WTC11 (cell line): ENCODE measurements at regions not wholly inside any gene's neighbourhood (a gene's known extent, or its start where the extent isn't known, plus 50 kb on each side); places are given as distances from the start of the nearest gene placed in this dataset.
A peak's percentile ranks its signal among the peaks of the same experiment; 100 is the strongest.

Experiments used
- ATAC-seq: fragments of 200-7000 bp; cut with Tn5 transposase; 2 replicates; pipeline ENCODE4 v1.10.0; 2021; ENCODE audit warnings: mild to moderate bottlenecking, moderate library complexity
- CTCF ChIA-PET: fragments of 300-600 bp; sonication (Branson Sonifier 250); formaldehyde crosslinking; loops from one replicate; lab custom pipeline; 2021; ENCODE audit warnings: antibody characterized with exemption; lab: Charles Lee
- POLR2A ChIA-PET: fragments of 350-600 bp; sonication (Branson Sonifier 250); formaldehyde crosslinking; loops from one replicate; lab custom pipeline; 2021; ENCODE audit warnings: antibody characterized with exemption; lab: Charles Lee
- DNase-seq: peaks from one replicate; pipeline ENCODE4 v3.0.0; 2021; ENCODE audit warnings: low spot score
- H3K27ac Mint-ChIP-seq: 2 replicates; pipeline ENCODE4 v1.8.0; 2021; ENCODE audit warnings: mixed read lengths
- H3K27me3 Mint-ChIP-seq: 2 replicates; pipeline ENCODE4 v1.8.0; 2021; ENCODE audit warnings: low read depth, mild to moderate bottlenecking, moderate library complexity, mixed read lengths
- H3K36me3 Mint-ChIP-seq: 2 replicates; pipeline ENCODE4 v1.8.0; 2021; ENCODE audit warnings: mixed read lengths
- H3K4me1 Mint-ChIP-seq: 2 replicates; pipeline ENCODE4 v1.8.0; 2022; ENCODE audit warnings: mixed read lengths
- H3K4me3 Mint-ChIP-seq: 2 replicates; pipeline ENCODE4 v1.8.0; 2021; ENCODE audit warnings: mild to moderate bottlenecking, moderate library complexity, mixed read lengths
- H3K9me3 Mint-ChIP-seq: 2 replicates; pipeline ENCODE4 v1.8.0; 2021; ENCODE audit warnings: mixed read lengths
- ATF1 ChIP-seq: sonication (generic); formaldehyde crosslinking; IDR thresholded peaks from 2 replicates; pipeline ENCODE4 v1.8.1; 2023; ENCODE audit warnings: mild to moderate bottlenecking, moderate library complexity, missing genetic modification reagents
- CREB1 ChIP-seq: sonication (generic); formaldehyde crosslinking; IDR thresholded peaks from 2 replicates; pipeline ENCODE4 v1.8.0; 2023; ENCODE audit warnings: mild to moderate bottlenecking, missing genetic modification reagents
- CREM ChIP-seq: sonication (generic); formaldehyde crosslinking; IDR thresholded peaks from 2 replicates; pipeline ENCODE4 v1.8.1; 2022; ENCODE audit warnings: mild to moderate bottlenecking, missing genetic modification reagents, moderate library complexity
- FOXK1 ChIP-seq: sonication (generic); formaldehyde crosslinking; IDR thresholded peaks from 2 replicates; pipeline ENCODE4 v1.8.0; 2022; ENCODE audit warnings: mild to moderate bottlenecking, moderate library complexity, missing genetic modification reagents
- FOXP1 ChIP-seq: sonication (generic); formaldehyde crosslinking; IDR thresholded peaks from 2 replicates; pipeline ENCODE4 v1.8.0; 2022; ENCODE audit warnings: missing genetic modification reagents, mild to moderate bottlenecking, moderate library complexity, borderline replicate concordance
- MXD4 ChIP-seq: fragments of 250-450 bp; sonication (Bioruptor Pico); IDR thresholded peaks from 2 replicates; pipeline ENCODE4 v1.8.0; 2021; ENCODE audit warnings: mild to moderate bottlenecking, moderate library complexity, borderline replicate concordance
- NFE2L1 ChIP-seq: sonication (generic); formaldehyde crosslinking; IDR thresholded peaks from 2 replicates; pipeline ENCODE4 v1.8.1; 2023; ENCODE audit warnings: missing genetic modification reagents
- NFYB ChIP-seq: sonication (generic); formaldehyde crosslinking; conservative IDR thresholded peaks from 2 replicates; pipeline ENCODE4 v1.8.0; 2022; ENCODE audit warnings: low read depth, missing genetic modification reagents
- NR3C1 ChIP-seq: sonication (generic); formaldehyde crosslinking; conservative IDR thresholded peaks from 2 replicates; pipeline ENCODE4 v1.8.1; 2023; ENCODE audit warnings: low read depth, mild to moderate bottlenecking, missing genetic modification reagents
- RELA ChIP-seq: sonication (generic); formaldehyde crosslinking; IDR thresholded peaks from 2 replicates; pipeline ENCODE4 v1.8.1; 2022; ENCODE audit warnings: missing genetic modification reagents, mild to moderate bottlenecking, borderline replicate concordance
- SMAD4 ChIP-seq: sonication (generic); formaldehyde crosslinking; IDR thresholded peaks from 2 replicates; pipeline ENCODE4 v1.8.0; 2022; ENCODE audit warnings: mild to moderate bottlenecking, missing genetic modification reagents
- ZNF317 ChIP-seq: sonication (generic); formaldehyde crosslinking; IDR thresholded peaks from 2 replicates; pipeline ENCODE4 v1.8.1; 2023; ENCODE audit warnings: low read depth, mild to moderate bottlenecking, moderate library complexity, missing genetic modification reagents, borderline replicate concordance
- ZNF396 ChIP-seq: fragments of 250-450 bp; sonication (Bioruptor Pico); IDR thresholded peaks from 2 replicates; pipeline ENCODE4 v1.8.0; 2021; ENCODE audit warnings: mild to moderate bottlenecking, moderate library complexity, borderline replicate concordance
- ZNF416 ChIP-seq: fragments of 250-450 bp; sonication (Bioruptor Pico); IDR thresholded peaks from 2 replicates; pipeline ENCODE4 v1.9.0; 2021; ENCODE audit warnings: mild to moderate bottlenecking, inconsistent platforms
- ZNF423 ChIP-seq: fragments of 250-450 bp; sonication (Bioruptor Pico); IDR thresholded peaks from 2 replicates; pipeline ENCODE4 v2.1.2; 2022; ENCODE audit warnings: mild to moderate bottlenecking, moderate library complexity
- TF ChIP-seq, protein P1 (sequence below): sonication (generic); formaldehyde crosslinking; IDR thresholded peaks from 2 replicates; pipeline ENCODE4 v1.8.1; 2022; ENCODE audit warnings: mild to moderate bottlenecking, missing genetic modification reagents, moderate library complexity, borderline replicate concordance
- TF ChIP-seq, protein P2 (sequence below): sonication (generic); formaldehyde crosslinking; IDR thresholded peaks from 2 replicates; pipeline ENCODE4 v1.8.1; 2022; ENCODE audit warnings: missing genetic modification reagents, borderline replicate concordance
- TF ChIP-seq, protein P3 (sequence below): sonication (generic); formaldehyde crosslinking; IDR thresholded peaks from 2 replicates; pipeline ENCODE4 v1.8.1; 2022; ENCODE audit warnings: low read depth, missing genetic modification reagents, borderline replicate concordance
- TF ChIP-seq, protein P4 (sequence below): fragments of 250-450 bp; sonication (Bioruptor Pico); IDR thresholded peaks from 2 replicates; pipeline ENCODE4 v2.1.2; 2022; ENCODE audit warnings: mild to moderate bottlenecking, moderate library complexity
- TF ChIP-seq, protein P5 (sequence below): sonication (generic); formaldehyde crosslinking; IDR thresholded peaks from 2 replicates; pipeline ENCODE4 v1.8.0; 2022; ENCODE audit warnings: mild to moderate bottlenecking, missing genetic modification reagents
- TF ChIP-seq, protein P6 (sequence below): fragments of 250-450 bp; sonication (Bioruptor Pico); IDR thresholded peaks from 2 replicates; pipeline ENCODE4 v1.8.0; 2021; ENCODE audit warnings: mild to moderate bottlenecking
- TF ChIP-seq, protein P7 (sequence below): sonication (generic); formaldehyde crosslinking; IDR thresholded peaks from 2 replicates; pipeline ENCODE4 v1.8.1; 2023; ENCODE audit warnings: mild to moderate bottlenecking, missing genetic modification reagents, moderate library complexity

DNA sequence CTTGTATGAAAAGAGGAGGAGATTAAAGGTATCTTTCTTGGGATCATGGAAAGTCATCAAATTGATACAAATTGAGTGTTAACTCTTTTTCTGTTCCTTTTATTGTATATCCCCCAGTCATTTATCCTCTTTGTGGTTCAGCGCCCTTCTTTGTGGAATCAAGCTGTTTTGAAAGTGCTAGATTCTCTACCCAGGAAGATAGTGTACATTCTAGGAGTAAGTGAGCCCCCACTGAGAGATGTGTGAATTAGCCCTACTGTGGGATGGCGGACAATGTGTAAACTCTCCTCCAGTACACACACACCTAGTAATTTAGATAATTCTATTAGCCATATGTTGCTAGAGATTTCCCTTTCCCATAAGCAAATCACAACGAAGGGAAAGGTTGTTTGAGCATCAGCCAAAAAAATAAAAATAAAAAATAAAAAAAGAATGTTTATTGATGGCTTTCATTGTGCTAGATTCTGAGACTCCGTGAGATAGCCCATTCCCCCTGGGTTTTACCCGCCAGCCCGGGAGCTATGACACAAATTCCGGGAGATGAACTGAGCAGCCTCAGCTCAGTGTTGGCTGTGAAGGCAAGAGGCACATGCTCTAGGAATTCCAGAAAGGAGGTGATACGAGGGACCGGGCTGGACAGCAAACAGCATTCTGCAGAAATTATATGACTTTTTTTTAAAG, 378.4 kb upstream of the RUNX1 start:
- H3K27me3 Mint-ChIP-seq, result peaks cover under 1% of the 10 kb centered on the region; the same call in 1 of the 2 replicates
- no peak overlapping the region for H3K27ac Mint-ChIP-seq
- CTCF ChIA-PET, result interaction anchor here (1.2 kb wide), 2 partner anchors 10 to 14 kb away, joined by 4 read pairs; no protein-coding TSS in a partner anchor
- H3K4me1 Mint-ChIP-seq, result peaks cover 21% of the 10 kb centered on the region
- peaks cover 19% of the 10 kb centered on the region for H3K36me3 Mint-ChIP-seq
- no peak for ATAC-seq
- TF ChIP-seq, protein P1, sequence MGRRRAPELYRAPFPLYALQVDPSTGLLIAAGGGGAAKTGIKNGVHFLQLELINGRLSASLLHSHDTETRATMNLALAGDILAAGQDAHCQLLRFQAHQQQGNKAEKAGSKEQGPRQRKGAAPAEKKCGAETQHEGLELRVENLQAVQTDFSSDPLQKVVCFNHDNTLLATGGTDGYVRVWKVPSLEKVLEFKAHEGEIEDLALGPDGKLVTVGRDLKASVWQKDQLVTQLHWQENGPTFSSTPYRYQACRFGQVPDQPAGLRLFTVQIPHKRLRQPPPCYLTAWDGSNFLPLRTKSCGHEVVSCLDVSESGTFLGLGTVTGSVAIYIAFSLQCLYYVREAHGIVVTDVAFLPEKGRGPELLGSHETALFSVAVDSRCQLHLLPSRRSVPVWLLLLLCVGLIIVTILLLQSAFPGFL (CRISPR knock-in tag), result no peak
- TF ChIP-seq MXD4 (CRISPR knock-in tag) (no peak), FOXP1 (CRISPR knock-in tag) (no peak), NFYB (no peak), CREB1 (CRISPR knock-in tag) (no peak), CREM (no peak), ZNF416 (no peak)
- no peak overlapping the region for H3K4me3 Mint-ChIP-seq
- H3K9me3 Mint-ChIP-seq, result peaks cover 33% of the 10 kb centered on the region
- DNase-seq, result no peak
- POLR2A ChIA-PET, result no interaction called here

DNA sequence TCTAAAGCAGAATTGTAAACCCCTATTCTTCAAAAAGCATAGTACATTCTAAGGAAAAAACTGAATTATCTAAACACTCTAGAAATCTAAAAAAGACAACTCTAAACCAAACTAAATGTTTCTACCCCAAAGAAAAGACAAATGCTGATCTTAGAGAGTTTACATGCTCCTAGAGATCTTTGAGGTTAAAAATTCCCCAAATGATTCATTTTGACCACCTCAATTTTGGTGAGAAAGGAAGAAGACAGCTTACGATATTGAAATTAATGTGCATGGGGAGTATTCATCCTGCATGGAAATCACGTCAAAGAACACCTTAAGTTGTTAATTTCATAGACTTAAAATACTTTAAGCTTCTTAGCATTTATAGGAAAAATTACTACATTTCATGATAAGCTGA, 377.8 kb upstream of the RUNX1 start:
- POLR2A ChIA-PET, result no interaction called here
- DNase-seq, result no peak

DNA sequence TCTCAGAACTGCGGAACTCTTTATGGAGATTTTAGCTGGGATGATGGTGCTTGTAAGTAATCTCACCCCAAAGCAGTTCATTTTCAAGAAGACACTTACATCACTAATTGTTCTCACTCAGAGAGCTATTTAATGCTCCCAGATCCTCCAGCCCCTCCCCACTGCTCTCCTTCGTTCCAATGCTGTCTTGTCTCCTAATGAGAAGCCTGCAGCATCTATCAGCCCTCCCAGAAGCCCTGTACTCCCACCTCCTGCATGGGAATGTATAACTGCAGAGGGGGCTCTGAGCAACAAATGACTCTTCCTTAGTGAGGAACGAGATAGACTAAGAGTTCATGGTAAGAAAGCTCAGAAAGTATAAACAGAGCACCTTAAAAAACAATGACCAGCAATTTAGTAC, 377.4 kb upstream of the RUNX1 start:
- TF ChIP-seq NR3C1 (CRISPR knock-in tag) (no peak), ZNF317 (CRISPR knock-in tag) (no peak), SMAD4 (CRISPR knock-in tag) (no peak), ZNF396 (CRISPR knock-in tag) (no peak)
- TF ChIP-seq, protein P2, sequence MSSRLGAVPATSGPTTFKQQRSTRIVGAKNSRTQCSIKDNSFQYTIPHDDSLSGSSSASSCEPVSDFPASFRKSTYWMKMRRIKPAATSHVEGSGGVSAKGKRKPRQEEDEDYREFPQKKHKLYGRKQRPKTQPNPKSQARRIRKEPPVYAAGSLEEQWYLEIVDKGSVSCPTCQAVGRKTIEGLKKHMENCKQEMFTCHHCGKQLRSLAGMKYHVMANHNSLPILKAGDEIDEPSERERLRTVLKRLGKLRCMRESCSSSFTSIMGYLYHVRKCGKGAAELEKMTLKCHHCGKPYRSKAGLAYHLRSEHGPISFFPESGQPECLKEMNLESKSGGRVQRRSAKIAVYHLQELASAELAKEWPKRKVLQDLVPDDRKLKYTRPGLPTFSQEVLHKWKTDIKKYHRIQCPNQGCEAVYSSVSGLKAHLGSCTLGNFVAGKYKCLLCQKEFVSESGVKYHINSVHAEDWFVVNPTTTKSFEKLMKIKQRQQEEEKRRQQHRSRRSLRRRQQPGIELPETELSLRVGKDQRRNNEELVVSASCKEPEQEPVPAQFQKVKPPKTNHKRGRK (CRISPR knock-in tag), result no peak
- TF ChIP-seq, protein P3, sequence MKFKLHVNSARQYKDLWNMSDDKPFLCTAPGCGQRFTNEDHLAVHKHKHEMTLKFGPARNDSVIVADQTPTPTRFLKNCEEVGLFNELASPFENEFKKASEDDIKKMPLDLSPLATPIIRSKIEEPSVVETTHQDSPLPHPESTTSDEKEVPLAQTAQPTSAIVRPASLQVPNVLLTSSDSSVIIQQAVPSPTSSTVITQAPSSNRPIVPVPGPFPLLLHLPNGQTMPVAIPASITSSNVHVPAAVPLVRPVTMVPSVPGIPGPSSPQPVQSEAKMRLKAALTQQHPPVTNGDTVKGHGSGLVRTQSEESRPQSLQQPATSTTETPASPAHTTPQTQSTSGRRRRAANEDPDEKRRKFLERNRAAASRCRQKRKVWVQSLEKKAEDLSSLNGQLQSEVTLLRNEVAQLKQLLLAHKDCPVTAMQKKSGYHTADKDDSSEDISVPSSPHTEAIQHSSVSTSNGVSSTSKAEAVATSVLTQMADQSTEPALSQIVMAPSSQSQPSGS (CRISPR knock-in tag), result no peak
- TF ChIP-seq, protein P4, sequence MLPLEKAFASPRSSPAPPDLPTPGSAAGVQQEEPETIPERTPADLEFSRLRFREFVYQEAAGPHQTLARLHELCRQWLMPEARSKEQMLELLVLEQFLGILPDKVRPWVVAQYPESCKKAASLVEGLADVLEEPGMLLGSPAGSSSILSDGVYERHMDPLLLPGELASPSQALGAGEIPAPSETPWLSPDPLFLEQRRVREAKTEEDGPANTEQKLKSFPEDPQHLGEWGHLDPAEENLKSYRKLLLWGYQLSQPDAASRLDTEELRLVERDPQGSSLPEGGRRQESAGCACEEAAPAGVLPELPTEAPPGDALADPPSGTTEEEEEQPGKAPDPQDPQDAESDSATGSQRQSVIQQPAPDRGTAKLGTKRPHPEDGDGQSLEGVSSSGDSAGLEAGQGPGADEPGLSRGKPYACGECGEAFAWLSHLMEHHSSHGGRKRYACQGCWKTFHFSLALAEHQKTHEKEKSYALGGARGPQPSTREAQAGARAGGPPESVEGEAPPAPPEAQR (CRISPR knock-in tag), result no peak
- TF ChIP-seq, all 79 proteins: peak for 0
- Mint-ChIP-seq H3K4me3 (no peak overlapping the region), H3K27me3 (no peaks in the 10 kb centered on the region; the same call in none of the 2 replicates), H3K4me1 (peaks cover 21% of the 10 kb centered on the region), H3K27ac (no peak overlapping the region), H3K9me3 (peaks cover 35% of the 10 kb centered on the region), H3K36me3 (peaks cover 21% of the 10 kb centered on the region)
- POLR2A ChIA-PET, result no interaction called here
- ATAC-seq (peak; percentile 73), DNase-seq (no peak)
- CTCF ChIA-PET, result interaction anchor here (1.2 kb wide), 2 partner anchors 11 to 15 kb away, joined by 4 read pairs; no protein-coding TSS in a partner anchor

More for the DNA sequence above, 377.8 kb upstream of the RUNX1 start:
- Mint-ChIP-seq H3K27ac (no peak overlapping the region), H3K9me3 (peaks cover 35% of the 10 kb centered on the region), H3K4me3 (no peak overlapping the region), H3K36me3 (peaks cover 20% of the 10 kb centered on the region), H3K27me3 (no peaks in the 10 kb centered on the region; the same call in 1 of the 2 replicates), H3K4me1 (peaks cover 21% of the 10 kb centered on the region)
- TF ChIP-seq RELA (no peak), ATF1 (CRISPR knock-in tag) (no peak), ZNF423 (CRISPR knock-in tag) (no peak), FOXK1 (CRISPR knock-in tag) (no peak), NFE2L1 (CRISPR knock-in tag) (no peak), MXD4 (CRISPR knock-in tag) (no peak)
- TF ChIP-seq, protein P3 (CRISPR knock-in tag), result no peak
- TF ChIP-seq, protein P5, sequence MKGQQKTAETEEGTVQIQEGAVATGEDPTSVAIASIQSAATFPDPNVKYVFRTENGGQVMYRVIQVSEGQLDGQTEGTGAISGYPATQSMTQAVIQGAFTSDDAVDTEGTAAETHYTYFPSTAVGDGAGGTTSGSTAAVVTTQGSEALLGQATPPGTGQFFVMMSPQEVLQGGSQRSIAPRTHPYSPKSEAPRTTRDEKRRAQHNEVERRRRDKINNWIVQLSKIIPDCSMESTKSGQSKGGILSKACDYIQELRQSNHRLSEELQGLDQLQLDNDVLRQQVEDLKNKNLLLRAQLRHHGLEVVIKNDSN (CRISPR knock-in tag), result no peak
- TF ChIP-seq, protein P6, sequence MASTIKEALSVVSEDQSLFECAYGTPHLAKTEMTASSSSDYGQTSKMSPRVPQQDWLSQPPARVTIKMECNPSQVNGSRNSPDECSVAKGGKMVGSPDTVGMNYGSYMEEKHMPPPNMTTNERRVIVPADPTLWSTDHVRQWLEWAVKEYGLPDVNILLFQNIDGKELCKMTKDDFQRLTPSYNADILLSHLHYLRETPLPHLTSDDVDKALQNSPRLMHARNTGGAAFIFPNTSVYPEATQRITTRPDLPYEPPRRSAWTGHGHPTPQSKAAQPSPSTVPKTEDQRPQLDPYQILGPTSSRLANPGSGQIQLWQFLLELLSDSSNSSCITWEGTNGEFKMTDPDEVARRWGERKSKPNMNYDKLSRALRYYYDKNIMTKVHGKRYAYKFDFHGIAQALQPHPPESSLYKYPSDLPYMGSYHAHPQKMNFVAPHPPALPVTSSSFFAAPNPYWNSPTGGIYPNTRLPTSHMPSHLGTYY (CRISPR knock-in tag), result no peak
- TF ChIP-seq, protein P7, sequence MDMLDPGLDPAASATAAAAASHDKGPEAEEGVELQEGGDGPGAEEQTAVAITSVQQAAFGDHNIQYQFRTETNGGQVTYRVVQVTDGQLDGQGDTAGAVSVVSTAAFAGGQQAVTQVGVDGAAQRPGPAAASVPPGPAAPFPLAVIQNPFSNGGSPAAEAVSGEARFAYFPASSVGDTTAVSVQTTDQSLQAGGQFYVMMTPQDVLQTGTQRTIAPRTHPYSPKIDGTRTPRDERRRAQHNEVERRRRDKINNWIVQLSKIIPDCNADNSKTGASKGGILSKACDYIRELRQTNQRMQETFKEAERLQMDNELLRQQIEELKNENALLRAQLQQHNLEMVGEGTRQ (CRISPR knock-in tag), result no peak
- CTCF ChIA-PET, result interaction anchor here (1.2 kb wide), 2 partner anchors 10 to 15 kb away, joined by 4 read pairs; no protein-coding TSS in a partner anchor
- no peak for ATAC-seq
